NCI-H2227 (cell line): ENCODE measurements at regions not wholly inside any gene's neighbourhood (a gene's known extent, or its start where the extent isn't known, plus 50 kb on each side); places are given as distances from the start of the nearest gene placed in this dataset.

Experiments
- DNase-seq: peaks from one replicate; lab custom pipeline; 2025; ENCODE audit not compliant: unreplicated experiment; lab: John Stamatoyannopoulos, UW

DNA sequence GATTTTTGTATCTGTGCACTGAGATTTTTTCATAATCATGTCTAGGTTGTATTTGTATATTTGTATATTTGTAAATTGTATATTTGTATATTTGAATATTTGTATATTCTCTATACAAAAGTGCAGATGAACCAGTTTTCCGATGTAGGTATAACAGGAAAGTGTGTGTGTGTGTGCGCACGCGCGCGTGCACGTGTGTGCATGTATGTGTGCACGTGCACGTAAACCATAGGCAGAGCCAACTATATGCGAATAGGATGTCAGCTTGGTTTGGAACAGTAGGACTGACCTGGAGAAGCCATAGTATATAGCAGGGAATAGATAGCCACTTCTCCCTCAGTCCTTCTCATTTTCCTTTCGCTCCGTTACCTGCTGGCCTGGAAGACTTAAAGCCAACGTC is 565.8 kb downstream of the XIRP2 start:
- no peak for DNase-seq

DNA sequence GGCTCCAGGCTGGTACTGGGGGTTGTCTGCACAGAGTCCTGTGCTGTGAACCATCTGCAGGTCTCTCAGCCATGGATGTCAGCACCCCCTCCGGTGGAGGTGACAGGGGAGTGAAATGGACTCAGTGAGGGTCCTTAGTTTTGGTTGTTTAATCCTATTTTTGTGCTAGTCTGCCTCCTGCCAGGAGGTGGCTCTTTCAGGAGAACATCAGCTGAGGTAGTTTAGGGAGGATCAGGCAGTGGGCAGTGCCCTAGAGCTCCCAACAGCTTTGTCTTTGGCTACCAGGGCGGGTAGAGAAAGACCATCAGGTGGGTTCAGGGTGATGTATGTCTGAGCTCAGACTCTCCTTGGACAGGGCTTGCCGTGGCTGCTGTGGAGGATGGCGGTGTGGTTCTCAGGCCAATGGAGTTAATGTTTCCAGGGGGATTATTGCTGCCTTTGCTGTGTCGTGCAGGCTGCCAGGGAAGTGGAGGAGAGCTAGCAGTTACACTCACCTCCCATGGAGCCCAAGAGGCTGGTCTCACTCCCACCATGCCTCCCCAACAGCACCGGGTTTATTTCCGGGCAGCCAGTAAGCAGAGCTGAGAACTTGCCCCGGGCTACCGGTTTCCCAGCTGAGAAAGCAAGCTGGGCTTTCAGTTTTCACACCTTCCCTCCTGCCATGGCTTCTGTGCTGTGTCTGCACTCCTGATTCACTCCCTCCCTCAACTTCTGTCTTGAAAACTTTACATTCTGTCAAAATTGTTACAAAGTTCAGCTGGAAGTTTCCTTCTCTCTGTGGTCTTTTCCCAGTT is 563.4 kb downstream of the XIRP2 start:
- DNase-seq = no peak

DNA sequence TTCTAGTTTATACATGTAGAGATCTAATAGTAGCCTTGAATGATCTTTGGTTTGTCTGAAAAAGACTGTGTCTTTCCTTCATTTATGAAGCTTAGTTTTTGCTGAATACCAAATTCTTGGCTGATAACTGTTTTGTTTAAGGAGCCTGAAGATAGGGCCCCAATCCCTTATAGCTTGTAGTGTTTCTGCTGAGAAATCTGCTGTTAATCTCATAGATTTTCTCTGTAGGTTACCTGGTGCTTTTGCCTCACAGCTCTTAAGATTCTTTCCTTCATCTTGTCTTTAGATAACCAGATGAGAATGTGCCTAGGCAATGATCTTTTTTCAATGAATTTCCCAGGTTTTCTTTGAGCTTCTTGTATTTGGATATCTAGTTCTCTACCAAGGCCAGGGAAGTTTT is 562.1 kb downstream of the XIRP2 start:
- no peak for DNase-seq

DNA sequence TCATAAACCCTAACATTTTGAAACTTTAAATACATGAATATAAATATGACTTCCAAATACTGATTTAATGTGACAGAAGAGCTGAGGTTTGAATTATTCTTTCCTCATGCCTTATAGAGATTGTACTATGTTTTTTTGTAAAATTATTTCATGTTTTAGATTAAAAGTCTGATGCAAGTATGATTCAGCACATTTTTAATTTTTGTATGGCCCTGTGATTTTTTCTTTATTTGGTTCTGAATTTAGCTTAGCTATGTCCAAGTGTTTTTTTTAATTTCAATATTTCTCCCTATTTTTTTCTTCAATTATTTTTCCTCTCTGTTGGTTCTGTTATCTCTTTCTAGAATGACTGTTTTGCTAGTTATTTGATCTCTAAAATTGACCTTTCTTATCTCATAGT is 552.1 kb downstream of the XIRP2 start:
- DNase-seq = no peak

DNA sequence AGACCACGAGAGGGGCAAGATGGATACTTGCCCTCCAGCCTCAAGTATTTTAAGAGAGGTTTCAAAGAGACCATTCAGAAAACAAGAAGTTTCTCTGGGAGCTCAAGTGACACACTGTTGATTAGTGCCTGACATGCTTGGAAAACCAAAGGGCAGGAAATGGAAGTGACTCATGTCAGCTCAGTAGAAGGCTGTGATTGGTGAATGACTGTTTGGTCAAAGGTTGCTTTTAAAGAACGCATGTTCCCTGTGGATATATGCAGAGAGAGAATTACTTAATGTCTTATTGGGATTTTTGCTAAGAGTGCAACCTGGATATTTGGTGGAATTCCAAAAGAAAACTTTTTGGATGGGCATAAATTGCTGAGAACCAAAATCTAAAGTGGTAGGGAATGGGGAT is 549.9 kb downstream of the XIRP2 start:
- no peak for DNase-seq

DNA sequence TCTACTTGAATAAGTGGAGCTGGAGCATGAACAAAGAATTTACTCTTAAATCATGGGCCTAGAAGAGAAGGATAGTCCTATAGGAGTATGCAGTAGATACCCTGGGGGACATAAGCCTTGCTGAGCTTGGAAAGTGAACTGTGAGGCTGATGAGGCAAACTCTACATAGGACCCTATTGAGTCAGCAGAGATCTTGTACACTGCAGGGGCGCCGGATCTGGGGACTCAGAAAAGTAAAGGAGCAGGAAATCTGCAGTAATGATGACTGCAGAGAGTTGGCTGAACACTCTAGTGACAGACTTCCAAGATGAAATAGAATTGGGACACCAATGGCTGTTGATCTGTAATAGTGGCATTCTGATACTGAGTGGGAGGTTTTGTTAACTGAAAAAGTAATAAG is 543.7 kb downstream of the XIRP2 start:
- no peak for DNase-seq

DNA sequence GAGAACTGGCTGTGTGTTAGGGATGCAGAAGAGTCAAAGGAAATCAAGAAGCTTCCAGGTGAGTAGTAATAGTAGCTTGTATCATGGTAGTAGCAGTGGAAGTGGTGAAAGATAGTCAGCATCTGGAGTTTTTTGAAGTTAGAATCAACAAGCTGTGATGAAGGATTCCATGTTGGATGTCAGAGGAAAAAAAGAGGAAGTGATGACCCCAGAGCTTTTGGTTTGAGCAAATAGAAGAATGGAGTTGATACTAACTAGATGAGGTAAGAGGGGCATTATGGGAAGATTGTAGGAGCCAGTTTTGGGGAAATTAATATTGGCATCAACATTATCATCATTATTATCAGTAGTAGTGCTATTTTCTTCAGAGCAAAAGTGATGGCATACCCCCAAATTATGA is 542.2 kb downstream of the XIRP2 start:
- no peak for DNase-seq

DNA sequence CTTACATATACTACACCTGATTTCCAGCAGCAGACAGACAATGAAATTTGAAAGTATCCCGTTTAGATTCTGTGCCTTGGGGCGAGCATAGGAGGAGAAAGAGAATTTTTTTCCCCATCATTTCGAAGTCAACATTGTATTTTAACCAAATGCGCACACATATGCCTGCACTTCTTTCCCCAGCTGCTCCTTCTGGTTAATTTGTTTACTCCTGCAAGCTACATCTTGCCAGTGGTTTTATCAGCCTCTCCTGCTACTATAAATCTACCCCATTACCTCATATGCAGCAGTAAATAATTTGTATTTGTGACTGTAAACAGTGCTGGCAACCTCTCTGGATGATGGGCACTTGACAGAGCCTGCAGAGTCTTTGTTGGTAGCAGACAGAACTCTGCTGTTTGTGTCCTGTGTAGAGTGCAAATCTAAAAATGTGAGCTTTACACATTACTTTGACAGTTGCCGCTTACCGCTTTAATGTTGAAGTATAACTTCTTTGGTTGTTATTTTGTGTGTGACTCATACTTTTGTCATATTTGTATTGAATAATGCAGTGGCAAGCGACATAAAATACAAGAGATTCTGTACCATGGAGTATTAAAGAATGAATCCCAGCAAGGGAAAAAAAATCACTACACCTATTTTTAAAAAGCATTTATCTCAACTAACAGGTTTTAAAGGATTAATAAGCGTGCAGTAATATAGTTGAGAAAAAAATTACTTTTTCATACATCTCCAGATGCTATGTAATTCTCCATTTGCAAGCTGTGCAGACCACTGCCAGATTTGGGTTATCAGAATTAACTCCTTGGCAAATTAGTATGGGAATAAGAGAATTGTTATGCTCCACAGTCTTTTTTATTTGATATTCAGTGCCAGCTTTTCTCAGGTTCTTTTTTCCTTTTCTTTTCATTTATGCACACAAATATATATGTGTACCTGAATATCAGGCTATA is 536.8 kb downstream of the XIRP2 start:
- DNase-seq = peak; percentile 15

DNA sequence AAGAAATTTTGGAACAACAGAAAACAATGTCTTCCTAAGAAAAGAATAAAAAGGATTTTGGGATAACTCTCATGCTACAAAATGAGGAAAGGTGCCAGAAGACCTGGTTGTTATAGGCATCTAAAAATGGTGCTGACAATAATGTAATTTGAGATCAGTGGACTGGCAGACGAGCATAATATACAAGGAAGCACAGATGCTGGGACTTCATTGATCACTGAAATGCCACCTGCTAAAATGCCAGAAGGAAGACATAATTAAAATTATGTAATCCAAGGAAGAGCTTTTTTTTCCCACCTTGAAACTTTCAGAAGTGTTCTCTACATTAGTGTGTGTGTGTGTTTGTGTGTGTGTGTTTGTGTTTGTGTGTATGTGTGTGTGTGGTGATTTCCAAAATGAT is 535.9 kb downstream of the XIRP2 start:
- no peak for DNase-seq

DNA sequence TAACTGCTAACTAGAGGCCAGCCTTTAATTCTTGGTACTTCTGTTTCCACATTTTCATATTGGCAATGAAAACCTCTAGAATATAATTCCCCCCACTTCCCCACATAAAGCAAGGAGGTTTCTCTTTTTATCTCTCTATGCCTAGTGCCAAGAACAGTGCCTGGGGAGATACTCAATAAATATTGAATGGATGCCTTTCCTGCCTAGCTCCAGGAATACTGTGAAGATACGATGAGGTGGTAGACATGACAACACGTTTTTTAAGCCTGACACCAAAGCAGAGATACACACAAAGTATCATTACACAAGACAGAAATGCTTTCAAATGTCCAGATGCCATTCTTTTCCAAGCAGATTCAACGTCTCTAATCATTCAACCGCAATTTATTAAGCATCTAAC is 535.5 kb downstream of the XIRP2 start:
- DNase-seq = no peak

DNA sequence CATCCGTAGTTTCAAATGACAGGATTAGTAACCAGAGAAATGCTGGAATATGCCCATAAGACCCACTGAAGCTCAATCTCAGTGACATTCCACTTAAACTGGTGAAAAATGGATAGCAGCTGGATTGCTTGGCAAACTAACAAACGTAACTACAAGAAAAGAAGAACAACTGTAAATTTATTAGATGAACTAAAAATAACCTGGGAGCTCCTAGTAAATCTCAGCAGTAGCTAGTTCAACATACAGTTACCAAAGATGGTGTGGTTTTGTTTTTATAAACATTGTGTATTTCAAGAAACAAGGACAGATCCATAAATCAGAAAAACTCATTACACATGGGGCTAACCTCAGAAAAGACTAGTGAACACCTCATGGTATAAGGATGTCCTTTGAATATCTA is 531.9 kb downstream of the XIRP2 start:
- no peak for DNase-seq

DNA sequence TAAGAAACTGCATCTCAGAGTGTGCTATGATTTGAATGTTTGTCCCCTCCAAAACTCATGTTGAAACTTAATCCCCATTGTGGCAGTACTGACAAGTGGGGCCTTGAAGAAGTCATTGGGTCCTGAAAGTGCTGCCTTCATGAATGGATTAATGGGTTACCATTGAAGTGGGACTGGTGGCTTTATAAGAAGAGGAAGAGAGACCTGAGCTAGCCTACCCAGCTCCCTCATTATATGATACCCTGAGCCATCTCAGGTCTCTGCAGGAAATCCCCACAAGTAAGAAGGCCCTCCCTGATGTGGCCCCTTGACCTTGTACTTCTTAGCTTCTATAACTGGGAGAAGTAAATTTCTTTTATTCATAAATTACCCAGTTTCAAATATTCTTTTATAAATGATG is 526.8 kb downstream of the XIRP2 start:
- DNase-seq = no peak

DNA sequence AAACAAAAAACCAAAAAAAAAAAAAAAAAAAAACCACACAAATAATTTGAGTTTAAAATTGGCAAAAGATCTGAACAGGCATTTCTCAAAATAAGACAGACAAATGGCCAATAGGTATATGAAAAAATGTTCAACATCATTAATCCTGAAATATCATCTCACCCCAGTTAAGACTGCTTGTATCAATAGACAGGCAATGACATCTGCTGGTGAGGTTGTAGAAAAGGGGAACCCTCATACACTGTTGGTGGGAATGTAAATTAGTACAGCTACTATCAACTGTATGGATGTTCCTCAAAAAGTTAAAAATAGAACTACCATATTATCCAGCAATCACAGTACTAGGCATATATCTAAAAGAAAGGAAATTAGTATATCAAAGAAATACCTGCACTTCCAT is 523.1 kb downstream of the XIRP2 start:
- DNase-seq = no peak

DNA sequence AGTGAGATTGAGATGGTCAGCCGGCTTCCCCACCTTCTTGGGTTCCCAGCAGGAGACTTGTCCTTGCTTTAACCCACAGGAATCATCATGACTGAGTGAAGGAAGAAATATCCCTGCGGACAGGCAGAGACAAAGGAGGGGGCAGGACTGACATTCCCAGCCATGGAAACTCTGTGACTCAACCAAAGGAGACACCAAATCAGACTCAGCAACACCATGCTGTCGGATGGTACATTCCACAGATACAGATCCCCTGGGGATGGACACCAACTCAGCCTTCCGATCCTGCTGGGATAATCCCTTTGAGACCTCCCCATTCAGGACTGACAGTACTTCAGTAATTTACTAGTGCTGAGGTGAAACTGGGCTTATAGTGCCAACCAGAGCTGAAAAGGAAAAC is 518.3 kb downstream of the XIRP2 start:
- DNase-seq = no peak

DNA sequence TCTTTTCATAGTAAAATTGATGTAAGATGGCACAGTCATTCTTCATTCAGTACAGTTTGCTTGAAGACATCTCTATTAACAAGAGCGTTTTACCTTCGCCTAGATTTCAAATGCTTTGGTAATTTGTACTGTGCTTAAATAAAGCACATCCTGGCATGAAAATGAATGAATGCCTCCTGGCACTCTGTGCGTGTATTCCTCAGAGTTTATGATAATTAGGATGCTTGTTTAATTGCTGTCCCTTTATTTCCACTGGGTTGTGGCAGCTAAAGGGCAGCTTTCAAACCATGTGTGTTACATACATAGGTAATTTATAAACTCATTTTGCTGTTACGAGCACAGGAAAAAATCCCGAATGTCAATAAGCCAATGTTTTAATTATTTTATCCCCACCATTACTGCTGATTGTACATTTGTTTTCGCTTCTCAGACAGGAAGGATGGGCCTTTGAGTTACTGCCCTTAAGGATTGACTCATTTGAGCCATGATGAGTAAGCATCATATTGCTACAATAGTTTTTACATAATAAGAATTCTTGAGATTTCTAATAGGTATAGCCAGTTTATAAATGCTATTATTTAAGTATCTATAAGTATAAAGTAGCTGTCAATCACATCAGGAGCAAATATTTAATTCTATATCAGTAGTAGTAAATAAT is 516.5 kb downstream of the XIRP2 start:
- DNase-seq = no peak

DNA sequence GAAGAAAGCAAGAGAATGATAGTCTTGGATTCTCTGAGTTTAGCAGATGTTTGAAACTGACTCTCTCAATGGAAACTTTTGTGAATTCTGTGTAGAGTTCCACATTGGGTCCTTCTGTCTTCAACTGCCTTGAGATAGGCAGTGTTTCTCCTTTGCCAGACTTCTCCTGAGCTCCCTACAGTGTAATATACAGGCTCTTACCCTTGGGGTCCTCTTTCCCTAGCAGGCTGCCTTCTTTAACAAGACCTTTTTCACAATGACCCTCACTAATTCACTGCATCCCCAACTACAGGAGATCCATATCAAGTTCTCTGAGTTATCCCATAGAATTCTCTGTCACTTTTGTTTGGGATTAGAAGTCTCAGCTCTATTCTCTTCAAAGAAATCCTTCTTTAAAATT is 513.0 kb downstream of the XIRP2 start:
- DNase-seq = no peak

DNA sequence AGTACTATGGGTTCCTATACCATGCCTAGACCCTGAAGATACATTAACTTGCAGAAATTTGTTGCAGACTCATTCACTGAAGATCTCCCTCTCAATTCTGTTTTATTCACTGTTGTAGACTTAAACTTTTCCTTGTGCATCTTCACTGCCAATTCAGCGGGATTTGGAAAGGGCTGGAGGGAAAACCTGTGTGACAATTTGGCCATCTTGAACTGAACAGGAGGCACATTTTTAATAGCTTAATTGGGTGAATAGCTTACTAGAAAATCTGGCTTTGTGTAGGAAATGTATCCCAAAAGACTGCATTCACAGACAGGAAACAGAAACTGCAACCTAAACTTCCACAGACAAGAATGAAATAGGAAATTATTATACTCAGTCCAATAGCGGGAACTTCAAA is 512.3 kb downstream of the XIRP2 start:
- DNase-seq = no peak

DNA sequence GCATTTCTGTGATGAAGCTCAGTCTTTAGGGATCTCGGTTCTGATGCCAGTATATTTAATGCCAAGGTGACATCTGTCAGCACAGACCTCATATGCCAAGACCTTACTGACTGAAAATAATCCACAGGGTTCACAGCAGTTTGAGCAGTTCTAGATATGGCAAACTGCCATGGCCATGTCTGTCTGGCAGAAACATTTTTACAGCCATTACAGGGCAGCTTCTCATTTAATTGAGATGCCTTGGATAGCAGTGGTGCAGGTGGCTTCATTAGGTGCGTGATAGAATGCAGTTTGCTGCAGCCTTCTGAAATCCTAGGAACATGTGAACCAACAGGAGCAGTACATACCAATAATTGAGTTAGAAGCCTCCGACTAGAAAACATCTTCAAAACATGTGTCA is 510.6 kb downstream of the XIRP2 start:
- DNase-seq = no peak

DNA sequence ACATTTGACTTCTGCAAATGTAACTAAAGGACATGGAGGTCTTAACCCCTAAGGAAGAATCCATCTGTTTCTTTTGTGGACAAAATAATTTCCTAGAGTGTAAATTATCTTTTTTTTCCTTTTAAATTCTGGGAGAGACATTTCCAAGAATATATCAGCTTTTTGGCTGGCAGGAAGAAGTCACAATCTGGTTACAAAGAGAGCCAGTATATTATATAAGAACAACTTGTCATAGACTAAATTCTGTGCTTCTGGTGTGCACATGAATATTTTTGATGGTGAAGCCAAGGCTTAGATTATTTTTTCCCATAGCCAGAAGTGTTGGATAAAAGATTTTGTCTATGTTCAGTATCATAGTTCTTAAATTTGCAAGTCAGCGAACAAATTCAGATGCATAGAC is 500.6 kb downstream of the XIRP2 start:
- no peak for DNase-seq

DNA sequence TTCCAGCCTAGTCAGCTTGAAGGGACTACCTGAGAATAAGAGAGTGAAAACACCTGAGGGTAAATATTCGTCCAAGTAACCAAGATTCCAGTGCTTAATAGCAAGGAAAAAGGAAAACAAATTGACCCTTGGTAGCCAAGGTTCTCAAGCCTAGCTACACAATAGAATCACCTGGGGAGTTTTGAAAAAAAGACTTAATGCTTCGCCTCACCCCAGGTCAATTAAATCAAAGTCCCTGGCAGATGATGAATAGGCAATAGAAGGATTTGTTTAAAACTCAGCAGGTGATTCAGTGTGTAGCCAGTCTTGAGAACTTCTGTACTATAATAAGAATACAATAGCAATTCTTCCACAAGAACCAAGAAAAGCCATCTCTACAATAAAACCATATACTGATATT is 500.2 kb downstream of the XIRP2 start:
- DNase-seq = peak; percentile 89

DNA sequence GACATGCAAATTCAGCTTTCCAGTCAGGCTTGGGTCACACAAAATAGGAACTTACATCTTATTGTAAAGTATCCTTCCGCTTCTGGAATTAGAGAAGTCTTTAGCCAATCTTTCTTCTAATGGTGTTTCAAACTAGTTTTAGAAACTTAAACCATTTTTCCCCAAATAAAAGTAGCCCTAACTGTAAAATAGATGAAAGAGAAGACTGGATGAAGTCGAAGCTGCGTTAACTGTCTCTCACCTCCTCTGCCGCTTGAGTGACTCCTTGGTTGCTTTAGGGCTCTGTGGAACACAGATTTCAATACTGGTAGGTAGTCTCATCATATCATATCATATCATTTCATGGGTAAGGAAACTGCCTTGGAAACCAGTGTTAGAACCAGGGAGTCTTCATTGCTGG is 498.4 kb downstream of the XIRP2 start:
- DNase-seq = no peak
